ENCODE measurements at regions not wholly inside any gene's neighbourhood (a gene's known extent, or its start where the extent isn't known, plus 50 kb on each side); places are given as distances from the start of the nearest gene placed in this dataset.
"Not testable (repeated sequence)": the region's sequence is repeated elsewhere in the genome, so short reads cannot be mapped to it uniquely, and the experiment has no call there.

DNA sequence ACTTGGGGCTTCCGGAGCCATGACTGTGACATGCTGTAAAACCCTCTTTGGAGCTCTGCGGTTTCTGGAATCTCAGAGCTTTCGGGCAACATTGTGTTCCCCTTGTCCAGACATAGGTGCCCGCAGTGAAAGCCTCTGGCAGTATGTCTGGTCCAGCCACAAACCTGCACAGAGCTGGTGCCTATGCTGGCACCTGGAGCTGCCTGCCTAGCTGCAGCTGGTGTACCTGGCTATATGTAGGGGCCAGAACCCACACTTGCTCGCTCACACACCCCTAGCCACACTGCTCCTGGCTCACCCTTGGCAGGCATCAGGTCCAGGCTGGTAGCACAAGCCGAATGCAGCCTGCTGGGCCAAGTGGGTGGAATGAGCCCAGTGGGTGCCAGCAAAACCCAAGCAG is 861.1 kb downstream of the FLRT2 start:
- DNase-seq (ENCODE audit: low read depth in 3 of 3) = no peak

DNA sequence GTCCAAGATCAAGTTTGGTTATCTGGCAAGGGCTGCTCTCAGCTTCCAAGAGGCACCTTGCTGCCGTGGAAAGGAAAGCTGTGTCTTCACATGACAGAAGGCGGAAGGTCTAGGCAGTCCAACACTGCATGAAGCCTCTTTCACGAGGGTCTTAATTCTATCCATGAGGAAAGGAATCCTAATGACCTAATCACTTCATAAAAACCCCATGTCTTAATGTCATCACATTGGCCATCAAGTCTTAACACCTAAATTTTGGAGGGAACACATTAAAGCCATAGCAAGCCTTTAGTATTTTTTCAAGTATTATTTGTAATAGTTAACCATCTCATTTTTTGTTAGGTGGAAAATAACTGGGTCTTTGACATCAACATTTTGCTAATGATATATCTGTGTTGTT is 858.3 kb downstream of the FLRT2 start:
- no peak for DNase-seq (ENCODE audit: low read depth in 3 of 3)

DNA sequence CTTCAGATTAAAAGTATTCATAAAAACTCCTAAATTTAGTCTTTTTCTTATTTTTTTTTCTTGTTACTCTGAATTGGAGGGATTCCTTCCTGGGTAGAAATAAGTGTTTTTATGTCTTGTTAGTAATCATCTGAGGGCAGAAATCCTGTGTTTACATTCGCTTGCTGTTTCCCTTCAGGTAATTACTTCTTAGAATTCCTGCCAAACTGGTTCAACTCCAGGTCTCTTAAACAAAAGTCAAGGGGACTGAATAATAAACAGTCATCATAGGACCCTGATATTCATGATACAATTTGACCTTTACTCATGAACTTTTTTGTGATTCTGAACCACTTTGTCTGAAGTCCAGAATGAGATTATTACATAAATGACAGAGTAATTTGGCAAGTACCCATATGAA is 843.9 kb downstream of the FLRT2 start:
- DNase-seq (ENCODE audit: low read depth in 3 of 3) = no peak

DNA sequence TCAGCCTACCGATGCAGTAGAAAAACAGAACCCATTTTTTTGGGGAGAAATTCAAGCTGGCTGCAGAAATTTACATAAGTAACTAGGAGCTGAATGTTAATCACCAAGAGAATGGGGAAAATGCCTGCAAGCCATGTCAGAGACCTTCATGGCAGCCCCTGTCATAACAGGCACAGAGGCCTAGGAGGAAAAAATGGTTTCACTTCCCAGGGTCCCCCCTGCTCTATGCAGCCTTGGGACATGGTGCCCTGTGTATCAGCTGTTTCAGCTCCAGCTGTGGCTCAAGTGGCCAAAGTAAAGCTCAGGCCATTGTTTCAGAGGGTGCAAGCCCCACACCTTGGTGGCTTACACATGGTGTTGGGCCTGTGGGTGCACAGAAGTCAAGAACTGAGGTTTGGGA is 842.5 kb downstream of the FLRT2 start:
- DNase-seq (ENCODE audit: low read depth in 3 of 3) = no peak

DNA sequence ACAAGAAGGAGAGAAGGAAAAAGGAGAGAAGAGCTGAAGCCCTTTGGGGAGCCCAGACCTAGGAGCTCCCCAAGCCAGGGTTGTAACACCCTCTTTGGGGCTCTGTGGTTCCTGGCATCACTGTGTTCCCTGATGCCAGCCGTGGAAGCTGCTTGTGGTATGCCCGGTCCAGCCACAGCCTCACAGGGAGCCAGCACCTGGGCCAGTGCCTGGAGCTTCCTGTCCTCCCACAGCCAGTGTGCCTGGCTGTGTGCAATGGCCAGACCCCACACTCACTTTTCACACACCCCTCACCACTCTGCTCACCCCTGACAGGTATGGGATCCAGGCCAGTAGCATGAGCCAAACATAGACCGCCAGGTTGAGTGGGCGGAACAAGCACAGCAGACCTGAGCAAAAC is 834.7 kb downstream of the FLRT2 start:
- DNase-seq (ENCODE audit: low read depth in 3 of 3) = no peak

DNA sequence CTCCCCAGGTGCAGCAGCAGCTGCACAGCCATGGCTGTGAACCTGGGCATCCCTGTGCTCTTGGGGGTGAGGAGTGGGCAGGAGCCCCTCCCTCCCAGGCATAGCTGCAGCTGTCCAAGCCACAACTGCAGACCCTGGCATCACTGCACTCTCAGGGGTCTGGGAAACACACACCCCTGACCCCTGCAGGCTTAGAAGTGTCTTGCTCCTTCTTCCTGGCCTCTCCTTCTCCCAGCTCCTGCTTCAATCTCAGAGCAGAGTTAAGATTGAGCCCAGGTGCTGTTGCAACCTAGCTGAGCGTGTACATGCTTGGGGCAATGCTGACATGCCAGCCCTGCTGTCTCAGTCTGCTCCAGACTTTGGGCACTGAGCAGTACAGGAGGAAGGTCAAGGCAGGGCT is 833.6 kb downstream of the FLRT2 start:
- no peak for DNase-seq (ENCODE audit: low read depth in 3 of 3)

DNA sequence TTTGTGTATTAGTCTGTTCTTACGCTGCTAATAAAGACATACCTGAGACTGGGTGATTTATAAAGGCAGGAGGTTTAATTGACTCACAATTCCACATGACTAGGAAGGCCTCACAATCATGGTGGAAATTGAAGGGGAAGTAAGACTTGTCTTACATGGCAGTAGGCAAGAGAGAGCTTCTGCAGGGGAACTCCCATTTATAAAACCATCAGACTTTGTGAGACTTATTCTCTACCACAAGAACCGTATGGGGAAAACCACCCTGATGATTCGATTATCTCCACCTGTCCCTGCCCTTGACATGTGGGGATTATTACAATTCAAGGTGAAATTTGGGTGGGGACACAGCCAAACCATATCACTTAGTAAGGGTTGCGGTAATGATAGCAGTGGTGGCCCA is 833.1 kb downstream of the FLRT2 start:
- DNase-seq (ENCODE audit: low read depth in 3 of 3) = no peak

DNA sequence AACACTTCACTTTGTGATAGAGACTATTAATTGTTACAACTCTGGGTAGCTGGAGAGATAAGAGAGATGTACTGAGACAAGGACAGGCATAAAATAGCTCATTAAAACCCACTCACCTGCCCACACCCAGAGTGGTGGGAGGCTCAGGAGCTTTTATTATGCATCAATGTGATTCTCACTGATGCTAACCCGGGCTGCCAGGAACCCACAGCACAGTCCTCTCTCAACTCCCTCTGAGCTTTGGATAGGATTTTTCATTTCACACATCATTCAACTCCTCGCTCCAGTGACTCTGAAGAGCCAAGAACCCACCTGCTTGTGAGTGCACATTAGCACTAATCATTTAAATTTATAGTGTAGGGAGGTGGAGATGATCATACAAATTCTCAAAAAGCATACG is 827.9 kb downstream of the FLRT2 start:
- no peak for DNase-seq (ENCODE audit: low read depth in 3 of 3)

DNA sequence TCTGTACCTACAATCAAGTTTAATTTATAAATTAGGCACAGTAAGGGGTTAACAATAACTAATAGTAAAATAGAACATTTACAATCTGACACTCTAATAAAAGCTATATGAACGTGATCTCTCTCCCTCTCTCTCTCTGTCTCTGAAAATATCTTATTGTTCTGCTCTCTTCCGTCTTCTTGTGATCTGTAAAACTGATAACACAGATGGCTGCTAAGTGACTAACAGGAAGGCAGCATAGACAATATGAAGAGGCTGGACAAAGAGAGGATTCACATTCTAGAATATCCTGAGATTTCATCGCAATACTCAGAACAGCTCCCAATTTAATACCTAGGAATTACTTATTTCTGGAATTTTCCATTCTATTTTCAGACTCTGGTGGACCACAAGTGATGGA is 827.2 kb downstream of the FLRT2 start:
- no peak for DNase-seq (ENCODE audit: low read depth in 3 of 3)

DNA sequence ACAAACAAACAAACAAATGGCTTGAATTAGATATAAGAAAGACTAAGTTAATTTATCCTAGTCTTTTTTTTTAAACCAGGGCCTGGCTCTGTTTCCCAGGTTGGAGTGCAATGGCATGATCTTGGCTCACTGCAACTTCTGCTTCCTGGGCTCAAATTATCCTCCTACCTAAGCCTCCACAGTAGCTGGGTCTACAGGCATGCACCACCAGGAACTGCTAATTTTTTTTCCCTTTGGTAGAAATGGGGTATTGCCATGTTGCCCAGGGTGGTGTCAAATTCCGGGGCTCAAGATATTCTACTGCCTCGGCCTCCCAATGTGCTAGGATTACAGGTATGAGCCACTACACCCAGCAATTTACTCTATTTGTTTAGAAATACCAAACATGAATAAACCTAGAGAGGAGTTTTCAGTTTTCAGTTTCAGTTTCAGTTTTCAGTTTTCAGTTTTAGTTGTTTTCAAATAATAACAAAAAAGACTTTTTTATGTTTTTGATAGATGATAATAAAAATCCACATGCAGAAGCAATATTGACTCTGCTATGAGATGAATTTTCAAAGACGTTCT is 817.0 kb downstream of the FLRT2 start:
- no peak for DNase-seq (ENCODE audit: low read depth in 3 of 3)

DNA sequence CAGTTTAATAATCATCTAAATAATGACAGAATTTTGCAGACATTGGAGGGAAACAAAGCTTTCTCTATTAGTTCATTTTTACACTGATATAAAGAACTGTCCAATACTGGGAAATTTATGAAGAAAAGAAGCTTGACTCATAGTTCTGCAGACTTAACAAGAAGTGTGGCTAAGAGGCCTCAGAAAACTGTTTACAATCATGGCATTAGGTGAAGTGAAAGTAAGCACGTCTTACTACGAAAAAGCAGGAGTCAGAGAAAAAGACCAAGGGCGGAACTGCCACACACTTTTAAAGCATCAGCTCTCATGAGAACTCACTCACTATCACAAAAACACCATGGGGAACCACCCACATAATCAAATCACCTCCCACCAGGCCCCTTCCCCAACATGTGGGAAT is 804.4 kb downstream of the FLRT2 start:
- DNase-seq (ENCODE audit: low read depth in 3 of 3) = no peak

DNA sequence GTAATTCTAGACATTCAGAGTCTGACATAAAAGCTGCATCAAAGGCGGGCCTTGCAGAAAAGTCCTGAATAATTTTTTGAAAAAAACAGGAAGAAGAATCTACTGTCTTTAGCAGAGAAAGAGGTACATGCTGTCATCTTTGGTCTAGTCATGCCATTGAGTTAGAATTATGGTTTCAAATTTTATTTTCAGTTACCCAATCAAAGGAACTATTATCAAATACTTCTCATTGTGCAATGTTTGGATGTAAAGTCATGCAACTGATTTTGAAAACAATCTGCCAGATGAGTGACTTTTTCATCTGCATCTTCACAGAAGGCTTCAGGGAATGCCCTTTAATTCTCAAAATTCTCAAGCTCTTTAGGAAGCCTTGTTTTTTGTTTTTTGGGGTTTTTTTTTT is 803.5 kb downstream of the FLRT2 start:
- DNase-seq (ENCODE audit: low read depth in 3 of 3) = no peak

DNA sequence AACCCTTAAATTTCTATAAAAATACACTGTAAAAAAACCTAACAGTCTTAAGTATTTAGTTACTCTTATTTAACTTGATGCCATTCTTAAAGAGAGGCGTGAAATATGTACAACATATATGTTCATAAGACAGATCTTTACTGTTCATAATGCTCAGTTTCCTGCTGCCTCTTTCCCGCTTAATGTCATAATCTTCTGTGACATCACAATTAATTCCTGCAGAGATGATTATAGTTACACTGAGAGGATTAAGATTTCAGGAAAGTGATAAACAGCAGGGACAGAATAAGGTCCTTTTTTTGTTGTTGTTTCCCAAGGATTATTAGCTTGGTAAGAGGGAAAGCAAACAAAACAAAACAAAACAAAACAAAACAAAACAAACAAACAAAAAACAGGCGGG is 801.4 kb downstream of the FLRT2 start:
- DNase-seq (ENCODE audit: low read depth in 3 of 3) = no peak

DNA sequence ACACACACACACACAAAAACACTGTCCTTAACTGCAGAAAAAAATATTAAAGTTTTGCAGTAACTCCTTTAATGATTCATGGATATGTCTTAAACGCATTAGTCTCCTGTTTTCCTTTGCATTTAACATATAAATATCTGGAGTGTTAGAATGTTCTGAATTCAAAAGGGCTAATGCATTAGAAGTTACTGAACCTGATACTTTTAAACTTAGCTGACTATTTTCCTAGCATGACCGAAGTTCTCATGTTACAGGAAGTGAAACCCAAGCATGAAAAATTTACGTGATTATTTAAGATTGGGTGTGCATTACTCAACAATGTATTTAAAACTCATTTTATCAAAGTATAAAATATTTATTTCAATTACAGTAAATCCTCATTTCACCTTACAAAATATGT is 791.2 kb downstream of the FLRT2 start:
- no peak for DNase-seq (ENCODE audit: low read depth in 3 of 3)

DNA sequence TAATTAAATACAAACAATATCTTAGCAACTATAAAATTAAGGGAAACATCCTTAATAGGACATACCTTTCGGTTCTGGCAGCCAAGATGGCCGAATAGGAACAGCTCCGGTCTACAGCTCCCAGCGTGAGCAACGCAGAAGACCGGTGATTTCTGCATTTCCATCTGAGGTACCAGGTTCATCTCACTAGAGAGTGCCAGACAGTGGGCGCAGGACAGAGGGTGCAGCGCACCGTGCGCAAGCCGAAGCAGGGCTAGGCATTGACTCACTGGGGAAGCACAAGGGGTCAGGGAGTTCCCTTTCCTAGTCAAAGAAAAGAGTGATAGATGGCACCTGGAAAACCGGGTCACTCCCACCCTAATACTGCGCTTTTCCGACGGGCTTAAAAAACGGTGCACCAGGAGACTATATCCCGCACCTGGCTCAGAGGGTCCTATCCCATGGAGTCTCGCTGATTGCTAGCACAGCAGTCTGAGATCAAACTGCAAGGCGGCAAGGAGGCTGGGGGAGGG is 782.3 kb downstream of the FLRT2 start:
- not testable (repeated sequence) for DNase-seq (ENCODE audit: low read depth in 3 of 3)

DNA sequence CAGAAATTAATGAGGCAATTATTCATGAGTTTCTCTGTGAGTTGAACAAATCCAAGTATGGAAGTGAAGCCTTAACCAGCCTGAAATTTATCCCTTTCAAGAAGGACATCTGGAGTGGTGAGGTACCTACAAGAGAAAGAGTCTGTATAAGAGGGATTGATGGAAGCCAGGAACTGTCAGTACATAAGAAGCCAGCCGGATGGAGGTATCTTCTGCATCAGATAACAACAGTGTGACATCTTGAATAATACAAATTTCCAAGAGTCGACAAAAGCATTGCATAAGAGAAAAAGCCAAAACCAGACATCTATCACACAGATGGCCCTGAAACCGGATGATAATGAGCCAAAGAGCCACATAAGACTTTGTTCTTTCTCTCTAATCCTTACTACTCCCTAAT is 781.2 kb downstream of the FLRT2 start:
- no peak for DNase-seq (ENCODE audit: low read depth in 3 of 3)

DNA sequence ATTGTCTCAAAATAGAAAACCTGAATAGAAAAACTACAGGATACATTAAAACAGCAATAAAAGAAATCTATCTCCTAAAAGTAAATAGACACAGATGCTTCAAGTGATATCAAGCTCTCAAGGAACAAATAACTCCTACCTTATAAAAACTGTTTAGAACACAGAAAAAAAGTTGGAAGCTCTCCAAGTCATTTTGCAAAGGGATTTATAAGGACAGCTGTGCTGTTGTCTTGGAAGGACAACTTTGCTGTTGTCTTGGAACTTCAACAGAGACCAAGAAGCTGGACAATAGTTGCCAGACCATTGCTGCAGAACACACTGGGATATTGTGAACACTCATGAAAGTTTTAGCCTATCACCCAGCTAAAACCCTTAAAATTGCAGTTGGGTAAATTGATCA is 780.7 kb downstream of the FLRT2 start:
- DNase-seq (ENCODE audit: low read depth in 3 of 3) = no peak

DNA sequence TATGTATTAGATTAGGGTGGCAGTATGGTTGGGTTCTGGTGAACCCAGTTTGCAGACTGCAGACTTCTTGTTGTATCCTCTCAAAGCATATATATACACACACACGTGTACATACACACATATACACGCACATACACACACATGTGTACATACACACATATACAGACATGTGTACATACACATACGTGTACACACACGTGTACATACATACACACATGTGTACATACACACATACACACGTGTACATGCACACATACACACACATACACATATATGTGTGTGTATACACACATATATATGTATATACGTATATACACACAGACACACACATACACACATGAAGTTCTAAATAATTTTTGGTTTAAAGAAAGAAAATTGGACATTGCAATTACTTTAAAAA is 780.2 kb downstream of the FLRT2 start:
- DNase-seq (ENCODE audit: low read depth in 3 of 3) = no peak

DNA sequence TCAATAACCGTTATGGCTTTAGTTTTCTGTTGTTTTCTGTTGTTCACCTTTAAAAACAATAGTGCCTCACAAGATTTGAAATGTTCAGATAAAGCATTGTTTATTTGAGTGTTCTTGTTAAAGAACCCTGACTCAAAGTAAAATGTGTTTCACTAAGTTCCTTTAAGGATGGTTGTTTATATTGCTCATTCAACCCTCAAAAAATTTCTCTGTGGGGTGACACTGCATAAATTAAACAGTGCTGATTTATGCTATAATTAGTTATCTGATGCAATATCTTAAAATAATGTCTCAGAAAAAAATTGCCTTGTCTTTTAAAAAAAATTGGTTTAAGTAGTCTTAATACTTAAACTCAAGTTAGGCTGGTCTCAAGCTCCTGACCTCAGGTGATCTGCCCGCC is 775.1 kb downstream of the FLRT2 start:
- no peak for DNase-seq (ENCODE audit: low read depth in 3 of 3)

DNA sequence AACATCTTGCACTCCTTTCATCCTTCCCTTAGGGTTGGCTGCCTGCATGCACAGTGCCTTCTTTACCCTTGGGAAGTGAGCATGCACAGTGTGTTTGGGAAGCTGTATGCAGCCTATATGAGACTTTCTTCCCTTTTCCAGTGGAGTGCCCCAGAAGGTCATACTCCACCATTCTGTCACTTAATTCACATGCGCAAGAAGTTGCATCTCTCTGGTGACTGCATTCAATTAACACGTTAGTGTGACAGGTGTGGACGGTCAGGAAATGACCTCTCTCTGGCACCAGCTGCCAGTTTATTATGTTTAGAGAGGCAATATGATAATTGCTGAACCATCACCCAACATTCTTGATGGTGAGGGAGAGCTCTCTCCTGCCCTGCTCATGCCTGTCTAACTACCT is 770.0 kb downstream of the FLRT2 start:
- no peak for DNase-seq (ENCODE audit: low read depth in 3 of 3)

DNA sequence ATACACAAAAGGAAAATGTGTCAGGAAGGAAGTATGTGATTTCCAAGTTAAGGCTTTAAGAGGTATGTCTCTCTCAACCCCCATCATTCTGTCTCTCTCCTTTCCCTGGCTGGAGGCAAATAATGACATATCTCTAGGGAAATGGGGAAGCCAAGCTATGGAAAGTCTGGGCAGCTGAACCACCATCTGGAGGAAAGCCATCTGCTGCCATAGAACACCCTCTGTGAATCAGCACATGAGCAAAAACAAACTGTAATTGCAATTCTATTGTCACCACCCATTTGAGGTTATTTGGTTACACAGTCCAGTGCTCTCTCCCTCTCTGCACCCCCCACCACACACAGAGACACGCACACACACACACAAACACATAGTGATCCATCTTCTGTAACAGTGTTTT is 766.2 kb downstream of the FLRT2 start:
- DNase-seq (ENCODE audit: low read depth in 3 of 3) = no peak

DNA sequence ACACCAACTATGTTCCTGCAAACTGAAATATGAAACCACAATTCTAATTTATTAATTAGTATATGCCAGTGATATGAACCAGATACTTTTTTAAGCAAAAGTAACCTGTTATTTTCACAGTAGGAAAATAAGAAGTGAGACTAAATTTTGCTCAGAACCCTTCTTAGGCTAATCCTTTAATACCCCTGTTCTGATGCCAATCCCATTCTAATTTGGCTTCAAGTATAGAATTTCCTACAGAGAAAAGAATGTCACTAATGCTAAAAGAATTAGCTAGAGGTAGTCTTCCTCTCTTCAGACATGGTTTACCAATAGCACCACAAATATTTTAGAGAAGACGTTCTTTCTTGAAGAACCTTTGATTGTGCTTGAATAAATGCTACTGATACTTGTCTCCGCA is 758.4 kb downstream of the FLRT2 start:
- no peak for DNase-seq (ENCODE audit: low read depth in 3 of 3)

DNA sequence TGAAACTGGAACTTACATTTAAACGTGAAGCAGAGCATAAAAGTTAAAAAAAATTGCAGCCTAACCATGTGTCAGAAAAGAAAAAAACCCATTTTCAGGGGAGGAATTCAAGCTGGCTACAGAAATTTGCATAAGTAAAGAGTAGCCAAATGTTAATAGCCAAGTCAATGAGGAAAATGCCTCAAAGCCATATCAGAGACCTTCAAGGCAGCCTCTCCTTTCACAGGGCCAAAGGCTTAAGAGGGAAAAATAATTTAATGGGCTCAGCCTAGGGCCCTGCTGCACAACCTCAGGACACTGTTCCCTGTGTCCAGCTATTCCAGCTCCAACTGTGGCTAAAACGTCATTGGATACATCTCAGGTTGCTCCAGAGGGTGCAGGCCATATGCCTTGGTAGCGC is 749.5 kb downstream of the FLRT2 start:
- DNase-seq (ENCODE audit: low read depth in 3 of 3) = no peak

DNA sequence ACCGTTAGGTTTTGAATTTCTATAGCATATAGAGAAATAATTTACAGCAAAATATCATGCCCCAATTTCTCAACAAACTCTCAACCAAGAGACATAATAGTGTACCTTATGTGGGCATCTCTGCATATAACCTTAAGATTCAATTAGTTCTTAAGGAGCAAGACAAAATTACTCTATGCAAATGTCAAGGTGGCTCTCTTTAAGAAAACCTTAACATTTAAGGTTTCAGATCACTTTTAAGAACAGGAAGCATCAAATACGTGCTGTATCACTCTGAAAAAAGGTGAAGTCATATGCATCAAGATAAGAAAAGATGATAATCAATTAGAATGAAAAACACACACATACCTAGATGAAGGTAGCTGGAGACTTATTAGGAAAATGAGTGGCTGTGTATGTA is 728.0 kb downstream of the FLRT2 start:
- DNase-seq (ENCODE audit: low read depth in 3 of 3) = no peak

DNA sequence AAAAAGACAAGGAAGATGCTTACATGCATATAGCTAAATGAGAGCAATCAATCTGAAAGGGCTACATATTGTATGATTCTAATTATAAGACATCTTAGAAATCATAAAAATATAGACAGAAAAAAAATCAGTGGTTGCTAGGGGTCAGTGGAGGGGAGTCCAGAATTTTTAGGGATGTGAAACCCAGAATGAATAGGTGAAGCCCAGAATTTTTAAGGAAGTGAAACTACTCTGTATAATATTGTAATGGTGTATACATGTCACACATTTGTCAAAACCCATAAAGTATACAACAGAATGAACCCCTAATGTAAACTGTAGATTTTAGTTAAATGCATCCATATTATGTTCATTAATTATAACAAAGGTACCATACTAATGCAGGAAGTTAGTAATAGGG is 713.2 kb downstream of the FLRT2 start:
- DNase-seq (ENCODE audit: low read depth in 3 of 3) = no peak

Measured in stimulated activated CD4-positive, alpha-beta T cell treated with anti-CD3 and anti-CD28 coated beads, TNF-alpha, amount 100 ng/mL, for 48 hours (primary cell).